ENCODE measurements at regions not wholly inside any gene's neighbourhood (a gene's known extent, or its start where the extent isn't known, plus 50 kb on each side); places are given as distances from the start of the nearest gene placed in this dataset.

DNA sequence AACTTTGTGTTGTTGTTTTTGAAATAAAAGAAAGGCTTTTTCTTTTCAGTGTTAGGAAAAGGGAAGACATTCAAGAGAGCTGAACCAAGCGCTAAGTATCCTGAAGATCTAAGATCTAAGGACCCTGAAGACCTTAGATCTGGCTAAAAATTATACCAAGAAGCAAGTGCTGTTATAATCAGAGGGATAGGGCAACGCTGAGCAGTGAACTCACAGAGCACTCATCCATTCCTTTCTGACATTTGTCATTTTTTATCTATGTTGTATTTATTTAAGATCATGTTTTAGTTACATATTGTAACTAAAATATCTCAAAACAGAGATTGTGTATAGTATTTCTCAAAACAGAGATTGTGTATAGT is 60.5 kb upstream of the FAM216B start:
- DNase-seq (ENCODE audit: low read depth), result no peak

GRCh38 chr13:42722883-42723539 is 58.4 kb upstream of the FAM216B start:
- DNase-seq (ENCODE audit: low read depth), result no peak

GRCh38 chr13:42728507-42729180 is 52.7 kb upstream of the FAM216B start:
- peak; percentile 78 for DNase-seq (ENCODE audit: low read depth)

DNA sequence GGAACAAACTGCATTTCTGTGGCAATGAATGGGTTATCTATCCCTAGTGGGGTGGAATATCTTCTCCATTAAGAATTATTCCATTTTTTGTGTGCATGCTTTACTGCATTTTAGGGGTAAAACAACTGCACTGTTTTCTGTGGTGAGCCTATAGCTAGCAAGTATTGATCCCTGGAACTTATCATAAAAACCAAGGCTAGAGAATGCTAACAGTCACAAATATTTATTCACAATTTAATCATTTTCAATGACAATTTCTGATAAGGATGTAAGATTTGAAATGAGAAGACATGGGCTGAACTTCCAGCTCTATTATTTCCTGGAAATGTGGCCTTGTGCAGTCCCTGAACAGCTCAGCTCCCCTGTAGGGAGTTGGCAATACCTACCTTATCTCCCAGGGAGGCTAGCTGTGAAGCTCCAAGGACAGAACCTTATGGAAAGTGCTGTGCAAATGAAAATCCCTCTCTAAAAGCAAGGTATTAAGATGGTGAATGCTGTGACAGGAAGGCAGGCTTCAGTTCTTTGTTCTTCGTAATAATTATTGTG is 51.5 kb upstream of the FAM216B start:
- no peak for DNase-seq (ENCODE audit: low read depth)

All from fibroblast of the conjunctiva (primary cell).